ENCODE measurements at regions not wholly inside any gene's neighbourhood (a gene's known extent, or its start where the extent isn't known, plus 50 kb on each side); places are given as distances from the start of the nearest gene placed in this dataset.

GRCh38 chr2:128442891-128443302 lies 124.2 kb upstream of the HS6ST1 start:
- H3K36me3 ChIP-seq, result no peaks in the 10 kb centered on the region
- H3K4me3 ChIP-seq, result no peak overlapping the region
- intact Hi-C loops (cut with micrococcal nuclease), result no loop called here
- H3K4me1 ChIP-seq, result peaks cover 62% of the 10 kb centered on the region
- H3K9me3 ChIP-seq (replicated peaks), result no peaks in the 10 kb centered on the region
- H3K27ac ChIP-seq (replicated peaks), result peak overlapping the region; percentile 75
- H3K27me3 ChIP-seq (ENCODE audit: low read depth), result no peaks in the 10 kb centered on the region
- TF ChIP-seq, protein P1, sequence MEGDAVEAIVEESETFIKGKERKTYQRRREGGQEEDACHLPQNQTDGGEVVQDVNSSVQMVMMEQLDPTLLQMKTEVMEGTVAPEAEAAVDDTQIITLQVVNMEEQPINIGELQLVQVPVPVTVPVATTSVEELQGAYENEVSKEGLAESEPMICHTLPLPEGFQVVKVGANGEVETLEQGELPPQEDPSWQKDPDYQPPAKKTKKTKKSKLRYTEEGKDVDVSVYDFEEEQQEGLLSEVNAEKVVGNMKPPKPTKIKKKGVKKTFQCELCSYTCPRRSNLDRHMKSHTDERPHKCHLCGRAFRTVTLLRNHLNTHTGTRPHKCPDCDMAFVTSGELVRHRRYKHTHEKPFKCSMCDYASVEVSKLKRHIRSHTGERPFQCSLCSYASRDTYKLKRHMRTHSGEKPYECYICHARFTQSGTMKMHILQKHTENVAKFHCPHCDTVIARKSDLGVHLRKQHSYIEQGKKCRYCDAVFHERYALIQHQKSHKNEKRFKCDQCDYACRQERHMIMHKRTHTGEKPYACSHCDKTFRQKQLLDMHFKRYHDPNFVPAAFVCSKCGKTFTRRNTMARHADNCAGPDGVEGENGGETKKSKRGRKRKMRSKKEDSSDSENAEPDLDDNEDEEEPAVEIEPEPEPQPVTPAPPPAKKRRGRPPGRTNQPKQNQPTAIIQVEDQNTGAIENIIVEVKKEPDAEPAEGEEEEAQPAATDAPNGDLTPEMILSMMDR (IDR thresholded peaks at IDR 0.05; ENCODE audit: borderline replicate concordance), result no peak
- no peak for DNase-seq

DNA sequence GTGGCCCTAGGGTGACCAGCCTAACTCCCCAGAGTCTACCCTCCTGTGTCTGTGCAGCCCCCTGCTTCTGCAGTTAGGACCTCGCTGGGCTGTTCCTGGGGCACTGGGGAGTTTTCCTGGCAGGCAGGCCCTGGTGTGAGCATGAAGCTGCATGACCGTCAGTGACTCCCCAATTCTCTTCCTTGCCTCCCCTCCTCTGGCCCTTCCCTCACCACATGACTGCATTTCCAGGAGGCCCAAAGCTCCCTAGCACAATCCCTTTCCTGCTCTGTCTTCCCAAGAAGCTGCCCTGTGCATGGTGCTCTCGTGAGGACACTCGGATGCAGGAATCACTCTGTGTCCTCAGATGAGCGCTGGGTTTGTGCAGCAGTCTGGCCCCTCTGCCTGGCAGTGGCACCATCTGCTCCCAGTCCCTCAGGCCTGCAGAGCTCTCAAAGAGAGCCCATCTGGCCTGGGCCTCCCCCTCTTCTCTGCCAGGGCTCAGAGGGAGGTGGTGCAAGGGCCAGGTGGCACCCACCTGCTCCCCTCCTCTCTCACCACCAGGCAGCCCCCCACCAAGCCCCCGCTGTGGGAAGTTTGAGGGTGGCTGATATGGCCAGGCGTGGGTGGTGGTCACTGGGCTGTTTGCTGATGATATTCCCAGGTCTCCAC lies 125.6 kb upstream of the HS6ST1 start:
- TF ChIP-seq, protein P1 (IDR thresholded peaks at IDR 0.05; ENCODE audit: borderline replicate concordance), result no peak
- intact Hi-C loops (cut with micrococcal nuclease), result no loop called here
- Histone ChIP-seq H3K9me3 (replicated peaks) (no peaks in the 10 kb centered on the region), H3K4me3 (no peak overlapping the region), H3K27me3 (ENCODE audit: low read depth) (no peaks in the 10 kb centered on the region), H3K4me1 (peaks cover 55% of the 10 kb centered on the region), H3K27ac (replicated peaks) (no peak overlapping the region), H3K36me3 (no peaks in the 10 kb centered on the region)
- DNase-seq, result no peak

DNA sequence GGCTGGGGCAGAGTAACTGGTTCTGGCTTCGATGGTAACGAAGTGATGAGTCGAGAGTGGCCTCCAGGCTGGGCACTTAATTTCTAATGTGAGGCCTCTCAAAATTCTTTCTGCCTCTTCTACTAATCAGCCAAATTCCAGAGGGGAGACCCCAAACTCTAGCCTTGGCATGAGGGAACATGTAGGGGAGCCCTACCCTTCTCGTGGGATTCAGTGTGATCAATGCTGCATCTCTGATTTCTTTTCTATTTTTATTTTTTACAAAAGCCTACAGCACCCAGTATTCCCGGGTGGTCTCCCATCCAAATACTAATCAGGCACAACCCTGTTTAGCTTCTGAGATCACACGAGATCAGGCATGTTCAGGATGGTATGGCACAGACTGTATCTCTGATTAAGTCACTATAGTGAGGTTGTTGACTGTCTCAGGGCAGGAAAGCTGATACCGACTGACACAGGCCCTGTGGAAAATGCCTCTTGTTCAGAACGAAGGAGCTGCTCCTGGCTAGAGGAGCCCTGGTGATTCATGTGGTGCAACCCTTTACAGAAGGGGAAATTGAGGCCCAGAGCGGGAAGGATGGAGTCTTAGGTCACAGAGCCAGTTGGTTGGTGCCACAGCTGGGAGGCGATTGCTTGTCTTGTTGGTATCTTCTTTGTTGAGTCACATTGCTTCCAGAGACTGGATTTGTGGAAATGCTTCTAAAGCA lies 126.3 kb upstream of the HS6ST1 start:
- no peaks in the 10 kb centered on the region for H3K36me3 ChIP-seq
- no peak for DNase-seq
- H3K4me3 ChIP-seq, result no peak overlapping the region
- H3K27me3 ChIP-seq (ENCODE audit: low read depth), result no peaks in the 10 kb centered on the region
- intact Hi-C loops (cut with micrococcal nuclease), result no loop called here
- H3K27ac ChIP-seq (replicated peaks), result no peak overlapping the region
- peaks cover 48% of the 10 kb centered on the region for H3K4me1 ChIP-seq
- TF ChIP-seq, protein P1 (IDR thresholded peaks at IDR 0.05; ENCODE audit: borderline replicate concordance), result no peak
- H3K9me3 ChIP-seq (replicated peaks), result no peaks in the 10 kb centered on the region

DNA sequence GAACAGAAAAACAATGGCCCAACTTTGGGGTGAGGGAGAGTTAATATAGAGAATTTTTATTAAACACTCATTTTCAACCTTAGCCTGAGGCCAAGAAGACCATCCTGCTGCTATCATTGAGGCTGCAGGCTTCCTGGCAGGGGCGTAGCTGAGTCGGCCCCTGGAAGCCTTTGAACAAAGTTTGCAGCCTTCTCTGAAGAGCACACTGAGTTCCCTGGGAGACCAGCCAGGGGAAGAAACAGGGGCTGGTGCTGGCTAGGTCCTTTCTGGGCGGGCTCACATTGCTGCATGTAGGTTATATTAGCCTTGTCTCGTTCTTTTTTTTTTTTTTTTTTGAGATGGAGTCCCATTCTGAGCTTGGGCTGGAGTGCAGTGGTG lies 126.8 kb upstream of the HS6ST1 start:
- Histone ChIP-seq H3K4me1 (peaks cover 42% of the 10 kb centered on the region), H3K27me3 (ENCODE audit: low read depth) (no peaks in the 10 kb centered on the region), H3K4me3 (no peak overlapping the region), H3K9me3 (replicated peaks) (no peaks in the 10 kb centered on the region), H3K27ac (replicated peaks) (no peak overlapping the region), H3K36me3 (no peaks in the 10 kb centered on the region)
- intact Hi-C loops (cut with micrococcal nuclease), result no loop called here
- no peak for DNase-seq
- TF ChIP-seq, protein P1 (IDR thresholded peaks at IDR 0.05; ENCODE audit: borderline replicate concordance), result no peak

DNA sequence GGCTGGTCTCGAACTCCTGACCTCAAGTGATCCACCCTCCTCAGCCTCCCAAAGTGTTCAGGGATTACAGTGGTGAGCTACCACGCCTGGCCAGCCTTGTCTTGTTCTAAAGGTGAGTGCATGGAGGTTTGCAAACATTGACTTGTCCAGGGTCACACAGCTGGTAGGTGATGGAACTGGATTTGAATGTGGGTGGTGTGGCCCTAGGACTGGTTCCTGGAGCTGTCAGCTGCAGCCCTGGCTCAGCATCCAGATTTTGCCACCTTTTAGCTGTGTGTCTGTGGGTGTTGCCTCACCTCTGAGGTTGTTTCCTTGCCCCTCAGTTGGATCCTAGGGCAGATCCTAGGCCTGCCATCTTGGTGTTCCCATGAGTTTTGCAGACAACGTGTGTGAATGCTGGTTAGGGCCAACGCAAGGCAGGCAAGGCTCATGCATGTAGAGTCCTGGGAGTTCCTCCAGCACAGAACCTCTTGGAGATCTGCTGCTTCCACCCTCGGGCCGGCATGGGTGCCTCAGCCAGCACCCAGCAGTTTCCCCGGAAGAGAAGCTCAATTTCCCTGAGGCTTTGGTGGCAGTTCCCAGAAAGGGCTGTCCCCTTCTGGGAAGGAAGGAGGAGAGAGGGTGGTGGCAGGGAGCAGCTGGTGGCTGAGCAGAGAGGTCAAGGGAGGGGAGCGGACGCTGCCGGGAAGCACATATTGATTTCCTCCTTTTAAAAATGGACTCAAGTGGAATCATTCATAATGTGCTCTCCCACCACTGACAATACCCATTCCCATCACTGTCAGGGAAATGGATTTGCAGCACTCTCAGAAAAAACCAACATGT lies 127.6 kb upstream of the HS6ST1 start:
- Histone ChIP-seq H3K4me1 (peaks cover 35% of the 10 kb centered on the region), H3K4me3 (no peak overlapping the region), H3K27ac (replicated peaks) (no peak overlapping the region), H3K27me3 (ENCODE audit: low read depth) (no peaks in the 10 kb centered on the region), H3K9me3 (replicated peaks) (no peaks in the 10 kb centered on the region), H3K36me3 (no peaks in the 10 kb centered on the region)
- TF ChIP-seq, protein P1 (IDR thresholded peaks at IDR 0.05; ENCODE audit: borderline replicate concordance), result no peak
- DNase-seq, result no peak
- intact Hi-C loops (cut with micrococcal nuclease), result no loop called here

All from left ventricle myocardium inferior (tissue), 1 donor.